ENCODE measurements at regions not wholly inside any gene's neighbourhood (a gene's known extent, or its start where the extent isn't known, plus 50 kb on each side); places are given as distances from the start of the nearest gene placed in this dataset.

DNA sequence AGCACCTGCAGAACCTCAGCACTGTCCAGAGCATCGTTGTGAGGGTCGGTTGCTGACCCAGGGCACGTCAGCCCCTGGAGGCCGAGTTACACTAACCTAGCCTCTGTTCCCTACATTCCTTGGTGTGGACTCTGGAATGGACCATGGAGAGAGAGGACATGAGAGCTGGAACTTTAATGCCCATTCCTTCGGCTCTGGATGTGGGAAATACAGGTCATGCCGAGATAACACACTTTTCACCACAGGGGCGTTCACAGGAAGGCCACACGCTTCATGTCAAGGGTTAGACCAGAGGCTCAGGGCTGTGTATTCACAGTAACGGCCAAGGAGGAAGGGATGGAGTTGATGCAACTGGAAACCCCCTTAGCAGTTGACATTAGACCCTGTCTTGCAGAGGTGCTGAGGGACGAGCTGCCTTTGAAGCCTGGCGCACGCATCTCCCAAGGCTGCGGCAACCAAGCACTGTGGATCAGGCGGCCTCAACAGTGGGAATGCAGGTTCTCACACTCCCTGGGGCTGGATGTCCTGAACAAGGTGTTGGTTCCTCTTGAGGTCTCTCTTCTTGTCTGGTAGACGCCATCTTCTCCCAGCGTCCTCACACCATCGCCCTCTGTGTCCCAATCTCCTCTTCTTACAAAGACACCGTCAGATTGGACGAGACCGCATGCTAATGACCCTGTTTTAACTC lies 245.2 kb downstream of the KLF6 start:
- H3K36me3 ChIP-seq: no peaks in the 10 kb centered on the region
- no peaks in the 10 kb centered on the region for H3K9me3 ChIP-seq (ENCODE audit: severe bottlenecking)
- DNase-seq: no peak
- no peaks in the 10 kb centered on the region for H3K27me3 ChIP-seq (ENCODE audit: insufficient read depth, low read depth, severe bottlenecking)
- TF ChIP-seq, protein P1, sequence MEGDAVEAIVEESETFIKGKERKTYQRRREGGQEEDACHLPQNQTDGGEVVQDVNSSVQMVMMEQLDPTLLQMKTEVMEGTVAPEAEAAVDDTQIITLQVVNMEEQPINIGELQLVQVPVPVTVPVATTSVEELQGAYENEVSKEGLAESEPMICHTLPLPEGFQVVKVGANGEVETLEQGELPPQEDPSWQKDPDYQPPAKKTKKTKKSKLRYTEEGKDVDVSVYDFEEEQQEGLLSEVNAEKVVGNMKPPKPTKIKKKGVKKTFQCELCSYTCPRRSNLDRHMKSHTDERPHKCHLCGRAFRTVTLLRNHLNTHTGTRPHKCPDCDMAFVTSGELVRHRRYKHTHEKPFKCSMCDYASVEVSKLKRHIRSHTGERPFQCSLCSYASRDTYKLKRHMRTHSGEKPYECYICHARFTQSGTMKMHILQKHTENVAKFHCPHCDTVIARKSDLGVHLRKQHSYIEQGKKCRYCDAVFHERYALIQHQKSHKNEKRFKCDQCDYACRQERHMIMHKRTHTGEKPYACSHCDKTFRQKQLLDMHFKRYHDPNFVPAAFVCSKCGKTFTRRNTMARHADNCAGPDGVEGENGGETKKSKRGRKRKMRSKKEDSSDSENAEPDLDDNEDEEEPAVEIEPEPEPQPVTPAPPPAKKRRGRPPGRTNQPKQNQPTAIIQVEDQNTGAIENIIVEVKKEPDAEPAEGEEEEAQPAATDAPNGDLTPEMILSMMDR (IDR thresholded peaks at IDR 0.05; ENCODE audit: low read depth, low read length): no peak
- no peak overlapping the region for H3K27ac ChIP-seq
- H3K4me3 ChIP-seq (ENCODE audit: low read depth, low read length): no peak overlapping the region

GRCh38 chr10:3538656-3539531 lies 246.1 kb downstream of the KLF6 start:
- TF ChIP-seq, protein P1 (IDR thresholded peaks at IDR 0.05; ENCODE audit: low read depth, low read length): no peak
- no peaks in the 10 kb centered on the region for H3K27me3 ChIP-seq (ENCODE audit: insufficient read depth, low read depth, severe bottlenecking)

DNA sequence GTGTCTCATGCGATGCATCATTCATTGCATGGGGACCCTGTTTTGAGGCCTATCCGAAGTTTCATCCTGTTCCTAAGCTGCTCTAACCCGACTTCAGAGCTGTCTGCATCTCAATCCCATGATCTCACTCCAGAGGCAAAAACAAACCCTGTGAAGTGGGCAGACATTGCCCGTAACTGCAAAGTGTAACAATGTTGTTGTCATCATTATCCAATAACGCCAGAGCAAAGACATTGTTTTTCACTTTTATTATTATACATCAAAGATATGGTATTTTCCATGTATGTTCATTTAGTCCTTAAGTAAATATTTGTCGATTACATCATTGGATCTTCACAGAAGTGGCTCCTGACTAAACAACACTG lies 246.7 kb downstream of the KLF6 start:
- TF ChIP-seq, protein P1 (IDR thresholded peaks at IDR 0.05; ENCODE audit: low read depth, low read length): no peak

More at GRCh38 chr10:3538656-3539531, 246.1 kb downstream of the KLF6 start:
- Histone ChIP-seq H3K27ac (no peak overlapping the region), H3K36me3 (no peaks in the 10 kb centered on the region), H3K9me3 (ENCODE audit: severe bottlenecking) (no peaks in the 10 kb centered on the region), H3K4me3 (ENCODE audit: low read depth, low read length) (no peak overlapping the region)
- no peak for DNase-seq

DNA sequence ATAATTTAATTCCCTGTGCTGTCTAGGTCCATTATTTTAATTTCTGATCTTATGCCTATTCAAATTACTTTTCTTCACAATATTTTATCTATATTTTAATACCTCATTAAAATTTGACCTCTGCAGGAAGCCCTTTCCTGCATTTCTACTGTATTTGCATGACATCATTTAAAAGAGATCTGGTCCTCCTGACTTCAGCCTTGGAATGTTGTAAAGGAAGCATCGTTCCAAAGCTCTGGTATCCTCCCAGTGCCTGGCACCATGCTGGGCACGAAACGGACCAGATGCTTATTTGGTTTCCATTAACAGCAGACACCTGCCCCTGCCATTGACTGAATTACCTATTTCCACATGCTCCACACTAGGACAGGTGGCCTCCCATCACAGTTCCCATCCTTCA lies 247.5 kb downstream of the KLF6 start:
- DNase-seq: no peak
- TF ChIP-seq, protein P1 (IDR thresholded peaks at IDR 0.05; ENCODE audit: low read depth, low read length): no peak

More for the DNA sequence above, 246.7 kb downstream of the KLF6 start:
- H3K27me3 ChIP-seq (ENCODE audit: insufficient read depth, low read depth, severe bottlenecking): no peaks in the 10 kb centered on the region
- no peaks in the 10 kb centered on the region for H3K36me3 ChIP-seq
- no peak for DNase-seq
- no peaks in the 10 kb centered on the region for H3K9me3 ChIP-seq (ENCODE audit: severe bottlenecking)
- no peak overlapping the region for H3K4me3 ChIP-seq (ENCODE audit: low read depth, low read length)
- no peak overlapping the region for H3K27ac ChIP-seq

GRCh38 chr10:3535001-3535400 lies 250.0 kb downstream of the KLF6 start:
- Histone ChIP-seq H3K36me3 (no peaks in the 10 kb centered on the region), H3K4me3 (ENCODE audit: low read depth, low read length) (no peak overlapping the region), H3K27me3 (ENCODE audit: insufficient read depth, low read depth, severe bottlenecking) (no peaks in the 10 kb centered on the region), H3K9me3 (ENCODE audit: severe bottlenecking) (no peaks in the 10 kb centered on the region), H3K27ac (no peak overlapping the region)
- no peak for DNase-seq
- TF ChIP-seq, protein P1 (IDR thresholded peaks at IDR 0.05; ENCODE audit: low read depth, low read length): no peak

More for the DNA sequence above, 247.5 kb downstream of the KLF6 start:
- Histone ChIP-seq H3K36me3 (no peaks in the 10 kb centered on the region), H3K4me3 (ENCODE audit: low read depth, low read length) (no peak overlapping the region), H3K27me3 (ENCODE audit: insufficient read depth, low read depth, severe bottlenecking) (no peaks in the 10 kb centered on the region), H3K9me3 (ENCODE audit: severe bottlenecking) (no peaks in the 10 kb centered on the region), H3K27ac (no peak overlapping the region)

All from WERI-Rb-1 (cell line).